IMR-90 (cell line): ENCODE measurements at regions not wholly inside any gene's neighbourhood (a gene's known extent, or its start where the extent isn't known, plus 50 kb on each side); places are given as distances from the start of the nearest gene placed in this dataset.

Experiments
- ATAC-seq: fragments of 200-7000 bp; cut with Tn5 transposase; 2 replicates; pipeline ENCODE4 v1.9.1; 2020; ENCODE audit warnings: low read depth, mild to moderate bottlenecking, moderate library complexity
- BruUV-seq: library from RNA; stranded (reverse); fragments of 400-500 nt; replicated peaks from 2 replicates; lab custom pipeline; 2021; lab: Mats Ljungman, UMichigan
- CTCF ChIA-PET: fragments of 300-600 bp; formaldehyde crosslinking; extraction: SDS; loops from one replicate; lab custom pipeline; 2021; ENCODE audit warnings: antibody characterized with exemption; lab: Yijun Ruan, JAX
- POLR2A ChIA-PET: fragments of 300-600 bp; sonication (Branson Sonifier 250); formaldehyde crosslinking; loops from one replicate; lab custom pipeline; 2022; ENCODE audit warnings: antibody characterized with exemption; ENCODE audit not compliant: unreplicated experiment; lab: Charles Lee
- DNase-seq: peaks from one replicate; pipeline ENCODE4 v3.0.0; 2013
- H2AFZ ChIP-seq: replicated peaks from 2 replicates; pipeline ENCODE3; 2013; ENCODE audit warnings: low read length, mild to moderate bottlenecking; ENCODE audit not compliant: poor library complexity
- H2AK5ac ChIP-seq: 2 replicates; pipeline ENCODE4 v1.6.1; 2013; ENCODE audit warnings: low read depth, low read length, inconsistent platforms
- H2AK9ac ChIP-seq: replicated peaks from 2 replicates; pipeline ENCODE3; 2013; ENCODE audit warnings: mild to moderate bottlenecking, low read depth, low read length, moderate library complexity; ENCODE audit not compliant: poor library complexity
- H2BK120ac ChIP-seq: 2 replicates; pipeline ENCODE4 v1.6.1; 2013; ENCODE audit warnings: low read depth, low read length, inconsistent platforms
- H2BK15ac ChIP-seq: 3 replicates; pipeline ENCODE4 v1.6.1; 2013; ENCODE audit warnings: low read depth, low read length, inconsistent platforms
- H2BK20ac ChIP-seq: 2 replicates; pipeline ENCODE4 v1.6.1; 2013; ENCODE audit warnings: low read depth, mild to moderate bottlenecking, inconsistent platforms, low read length, moderate library complexity
- H2BK5ac ChIP-seq: 2 replicates; pipeline ENCODE4 v1.6.1; 2013; ENCODE audit warnings: mild to moderate bottlenecking, low read depth, low read length, inconsistent platforms; ENCODE audit not compliant: poor library complexity, severe bottlenecking
- H3K14ac ChIP-seq: replicated peaks from 2 replicates; pipeline ENCODE4 v1.6.1; 2013; ENCODE audit warnings: low read depth, low read length, inconsistent platforms
- H3K18ac ChIP-seq: 2 replicates; pipeline ENCODE4 v1.6.1; 2013; ENCODE audit warnings: low read depth, low read length, control low read depth
- H3K23ac ChIP-seq: 2 replicates; pipeline ENCODE4 v1.6.1; 2013; ENCODE audit warnings: low read depth, low read length, inconsistent platforms
- H3K27ac ChIP-seq: 2 replicates; pipeline ENCODE4 v1.5.1; 2013; ENCODE audit warnings: mild to moderate bottlenecking, control low read depth, low read length; ENCODE audit not compliant: insufficient read depth
- H3K27me3 ChIP-seq: 2 replicates; pipeline ENCODE4 v1.6.1; 2013; ENCODE audit warnings: low read length; ENCODE audit not compliant: control insufficient read depth, insufficient read depth
- H3K36me3 ChIP-seq: 2 replicates; pipeline ENCODE4 v1.6.1; 2013; ENCODE audit warnings: low read length, mixed read lengths; ENCODE audit not compliant: control insufficient read depth, insufficient read depth
- H3K4ac ChIP-seq: 2 replicates; pipeline ENCODE4 v1.6.1; 2013; ENCODE audit warnings: low read depth, low read length, inconsistent platforms
- H3K4me1 ChIP-seq: 2 replicates; pipeline ENCODE4 v1.6.1; 2013; ENCODE audit warnings: low read length, mixed read lengths; ENCODE audit not compliant: control insufficient read depth, insufficient read depth
- H3K4me2 ChIP-seq: 2 replicates; pipeline ENCODE4 v1.6.1; 2013; ENCODE audit warnings: low read depth, mild to moderate bottlenecking, control low read depth, low read length, moderate library complexity
- H3K4me3 ChIP-seq: 2 replicates; pipeline ENCODE4 v1.5.1; 2013; ENCODE audit warnings: low read depth, mild to moderate bottlenecking, control low read depth, low read length, moderate library complexity; ENCODE audit not compliant: insufficient read depth
- H3K56ac ChIP-seq: 2 replicates; pipeline ENCODE4 v1.6.1; 2013; ENCODE audit warnings: low read length, inconsistent platforms; ENCODE audit not compliant: insufficient read depth; ENCODE audit errors: extremely low read depth
- H3K79me1 ChIP-seq, 2 experiments: 2 replicates each; pipeline ENCODE4 v1.6.1; 2013; ENCODE audit warnings: low read length in 2 of 2, inconsistent platforms in 1 of 2, low read depth in 1 of 2
- H3K9ac ChIP-seq: 2 replicates; pipeline ENCODE4 v1.6.1; 2013; ENCODE audit warnings: low read depth, low read length, control low read depth
- H3K9me1 ChIP-seq: 2 replicates; pipeline ENCODE4 v1.6.1; 2013; ENCODE audit warnings: low read length, inconsistent platforms; ENCODE audit not compliant: insufficient read depth
- H3K9me3 ChIP-seq: 2 replicates; pipeline ENCODE4 v1.6.1; 2013; ENCODE audit warnings: low read length; ENCODE audit not compliant: control insufficient read depth, insufficient read depth
- H4K20me1 ChIP-seq: 2 replicates; pipeline ENCODE4 v1.6.1; 2013; ENCODE audit warnings: low read length, inconsistent platforms; ENCODE audit not compliant: insufficient read depth
- H4K5ac ChIP-seq: 2 replicates; pipeline ENCODE4 v1.6.1; 2013; ENCODE audit warnings: mild to moderate bottlenecking, low read depth, low read length, control low read depth
- H4K8ac ChIP-seq, 2 experiments: 2 replicates each; pipeline ENCODE4 v1.6.1; 2013; ENCODE audit warnings: low read depth in 2 of 2, low read length in 2 of 2, control low read depth in 1 of 2, inconsistent platforms in 1 of 2
- H4K91ac ChIP-seq: 2 replicates; pipeline ENCODE4 v1.6.1; 2013; ENCODE audit warnings: low read depth, low read length, inconsistent platforms; ENCODE audit not compliant: insufficient read depth
- BHLHE40 ChIP-seq: fragments of 150-350 bp; IDR thresholded peaks from 2 replicates; pipeline ENCODE4 v1.6.1; 2016; ENCODE audit warnings: mild to moderate bottlenecking, low read depth, low read length
- CEBPB ChIP-seq: IDR thresholded peaks from 2 replicates; pipeline ENCODE4 v1.6.1; 2012; ENCODE audit warnings: low read depth, low read length, improper control_type of control experiment
- CHD1 ChIP-seq: IDR thresholded peaks from 2 replicates; pipeline ENCODE4 v1.6.1; 2012; ENCODE audit warnings: low read depth, low read length, improper control_type of control experiment
- CTCF ChIP-seq: conservative IDR thresholded peaks from 2 replicates; pipeline ENCODE4 v1.5.1; 2012; ENCODE audit warnings: mild to moderate bottlenecking, low read depth, low read length, improper control_type of control experiment
- ELK1 ChIP-seq: fragments of 150-350 bp; IDR thresholded peaks from 2 replicates; pipeline ENCODE4 v1.6.1; 2016; ENCODE audit warnings: low read depth, mild to moderate bottlenecking, low read length, moderate library complexity, borderline replicate concordance
- FOS ChIP-seq: fragments of 150-350 bp; IDR thresholded peaks from 2 replicates; pipeline ENCODE4 v1.6.1; 2016; ENCODE audit warnings: low read depth, low read length
- MAFK ChIP-seq: IDR thresholded peaks from 2 replicates; pipeline ENCODE4 v1.6.1; 2012; ENCODE audit warnings: low read depth, low read length, improper control_type of control experiment
- MAZ ChIP-seq: IDR thresholded peaks from 2 replicates; pipeline ENCODE4 v1.6.1; 2012; ENCODE audit warnings: low read depth, mild to moderate bottlenecking, low read length, improper control_type of control experiment, moderate library complexity, borderline replicate concordance
- MXI1 ChIP-seq: IDR thresholded peaks from 2 replicates; pipeline ENCODE4 v1.6.1; 2012; ENCODE audit warnings: low read depth, mild to moderate bottlenecking, low read length, moderate library complexity, borderline replicate concordance
- NFE2L2 ChIP-seq: fragments of 150-350 bp; IDR thresholded peaks from 2 replicates; pipeline ENCODE4 v1.6.1; 2016; ENCODE audit warnings: low read depth, mild to moderate bottlenecking, low read length
- POLR2A ChIP-seq: IDR thresholded peaks from 2 replicates; pipeline ENCODE4 v1.6.1; 2012; ENCODE audit warnings: mild to moderate bottlenecking, low read depth, low read length
- RAD21 ChIP-seq: IDR thresholded peaks from 2 replicates; pipeline ENCODE4 v1.6.1; 2012; ENCODE audit warnings: low read length, improper control_type of control experiment
- RCOR1 ChIP-seq: IDR thresholded peaks from 2 replicates; pipeline ENCODE4 v1.6.1; 2012; ENCODE audit warnings: mild to moderate bottlenecking, low read length, improper control_type of control experiment; ENCODE audit not compliant: insufficient replicate concordance
- RFX5 ChIP-seq: IDR thresholded peaks from 2 replicates; pipeline ENCODE4 v1.8.0; 2012; ENCODE audit warnings: low read depth, mild to moderate bottlenecking, low read length, moderate library complexity
- SMC3 ChIP-seq: fragments of 150-350 bp; IDR thresholded peaks from 2 replicates; pipeline ENCODE4 v1.6.1; 2016; ENCODE audit warnings: low read depth, mild to moderate bottlenecking, antibody characterized with exemption, low read length, moderate library complexity
- USF2 ChIP-seq: fragments of 150-350 bp; IDR thresholded peaks from 2 replicates; pipeline ENCODE4 v1.6.1; 2017; ENCODE audit warnings: mild to moderate bottlenecking, antibody characterized with exemption, low read length, low read depth
- WGBS, 2 experiments: methylation state at CpG; one replicate each; pipeline versions ENCODE4 v1.1.5 to v1.1.7; 2013; ENCODE audit warnings: missing lambda C conversion rate in 2 of 2; ENCODE audit not compliant: insufficient read length in 1 of 2; ENCODE audit errors: extremely low coverage in 2 of 2; 5-methylcytosine and 5-hydroxymethylcytosine counted together
- dilution Hi-C: fragments of 300-500 bp; cut with HindIII; formaldehyde crosslinking; loops from one replicate; pipeline ENCODE4 v1.14.3; 2018; ENCODE audit warnings: low sequenced_read_pairs; ENCODE audit not compliant: unreplicated experiment
- in situ Hi-C: fragments of 300-500 bp; cut with MboI; formaldehyde crosslinking; loops from 3 replicates; pipeline ENCODE4 v1.14.3; 2019; ENCODE audit warnings: low sequenced_read_pairs, inconsistent platforms, mixed read lengths
- intact Hi-C: fragments of 100-400 bp; cut with micrococcal nuclease; formaldehyde crosslinking; loops from 2 replicates; pipeline ENCODE4 v1.10.0; 2022

DNA sequence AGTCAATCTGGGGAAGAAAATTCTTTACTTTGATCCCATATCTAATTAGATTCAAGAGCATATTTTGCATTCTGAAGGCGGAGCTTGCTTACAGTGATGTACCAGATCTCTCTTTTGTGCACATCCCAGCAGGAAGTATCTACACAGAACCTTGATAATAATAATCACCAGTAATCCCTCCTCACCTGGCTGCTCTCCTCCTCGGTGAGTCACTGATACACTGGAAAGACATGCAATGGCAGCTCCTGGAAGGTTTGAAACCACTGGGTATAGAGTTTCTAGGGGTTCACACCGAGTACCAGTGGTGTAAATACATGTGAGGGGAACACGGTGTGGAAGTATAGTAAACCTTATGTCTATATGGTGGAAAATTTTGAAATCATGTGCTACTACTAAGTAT is 205.5 kb upstream of the TARS1 start:
- DNase-seq: no peak
- Histone ChIP-seq H3K56ac (no peak overlapping the region), H3K4me3 (no peak overlapping the region), H2BK20ac (no peak overlapping the region), H4K91ac (no peak overlapping the region), H3K4ac (no peak overlapping the region), H2AFZ (no peak overlapping the region), H2AK5ac (no peak overlapping the region), H3K27ac (no peak overlapping the region), H3K36me3 (no peaks in the 10 kb centered on the region), H2BK15ac (no peak overlapping the region), H4K5ac (no peak overlapping the region), H3K27me3 (no peaks in the 10 kb centered on the region), H2BK5ac (no peak overlapping the region), H2AK9ac (no peak overlapping the region), H3K18ac (no peak overlapping the region), H3K79me1 (no peaks in the 10 kb centered on the region), H3K4me1 (no peaks in the 10 kb centered on the region; the same call in 1 of the 2 replicates), H3K9me1 (no peaks in the 10 kb centered on the region), H3K23ac (no peak overlapping the region), H4K20me1 (no peaks in the 10 kb centered on the region), H3K9ac (no peak overlapping the region), H3K9me3 (no peaks in the 10 kb centered on the region), H4K8ac (no peak overlapping the region), H2BK120ac (no peak overlapping the region), H3K14ac (no peak overlapping the region), H3K4me2 (no peak overlapping the region)
- CTCF ChIA-PET: no interaction called here
- ATAC-seq: no peak
- no CpG with 5 or more reads among the region's 4 CpGs for WGBS, 2 experiments
- TF ChIP-seq MAZ: no peak
- no peak for TF ChIP-seq CHD1
- TF ChIP-seq CEBPB: no peak
- no peak for TF ChIP-seq CTCF
- no peak for TF ChIP-seq USF2
- TF ChIP-seq SMC3: no peak
- TF ChIP-seq FOS: no peak
- TF ChIP-seq RCOR1: no peak
- no peak for TF ChIP-seq MXI1
- no peak for TF ChIP-seq NFE2L2
- TF ChIP-seq RAD21: no peak
- no peak for TF ChIP-seq MAFK
- no peak for TF ChIP-seq ELK1
- TF ChIP-seq BHLHE40: no peak
- no peak for TF ChIP-seq RFX5
- no peak for TF ChIP-seq POLR2A
- intact Hi-C loops: no loop called here
- POLR2A ChIA-PET: no interaction called here
- dilution Hi-C loops: no loop called here
- BruUV-seq: no TSS peak
- in situ Hi-C loops: no loop called here
